Endodermal cell (in vitro differentiated cells): ENCODE measurements at regions not wholly inside any gene's neighbourhood (a gene's known extent, or its start where the extent isn't known, plus 50 kb on each side); places are given as distances from the start of the nearest gene placed in this dataset.
A peak's percentile ranks its signal among the peaks of the same experiment; 100 is the strongest.

Source experiments
- DNase-seq: peaks from one replicate; pipeline ENCODE4 v3.0.0-alpha.2; 2017
- H3K27ac ChIP-seq: 2 replicates; pipeline ENCODE4 v1.5.1; 2013; ENCODE audit warnings: mild to moderate bottlenecking, low read depth, low read length, moderate library complexity
- H3K27me3 ChIP-seq: 2 replicates; pipeline ENCODE4 v1.6.1; 2013; ENCODE audit warnings: mild to moderate bottlenecking, low read length, moderate library complexity; ENCODE audit not compliant: insufficient read depth, control insufficient read depth, poor library complexity, severe bottlenecking
- H3K36me3 ChIP-seq: 2 replicates; pipeline ENCODE4 v1.7.0; 2013; ENCODE audit warnings: mild to moderate bottlenecking, low read length, moderate library complexity; ENCODE audit not compliant: control insufficient read depth, insufficient read depth
- H3K4me1 ChIP-seq: one replicate; pipeline ENCODE4 v1.7.0; 2013; ENCODE audit warnings: low read length; ENCODE audit not compliant: control insufficient read depth, insufficient read depth
- H3K4me3 ChIP-seq: 2 replicates; pipeline ENCODE4 v1.5.1; 2013; ENCODE audit warnings: mild to moderate bottlenecking, low read length, moderate library complexity
- H3K9ac ChIP-seq: 2 replicates; pipeline ENCODE4 v1.6.1; 2013; ENCODE audit warnings: mild to moderate bottlenecking, low read length, moderate library complexity; ENCODE audit not compliant: poor library complexity, severe bottlenecking; ENCODE audit errors: extremely low read depth
- H3K9me3 ChIP-seq: 2 replicates; pipeline ENCODE4 v1.6.1; 2013; ENCODE audit warnings: mild to moderate bottlenecking, low read length, moderate library complexity; ENCODE audit not compliant: control insufficient read depth
- H3K27ac Mint-ChIP-seq: 2 replicates; pipeline ENCODE4 v1.8.0; 2020; ENCODE audit warnings: mixed read lengths
- H3K27me3 Mint-ChIP-seq: 2 replicates; pipeline ENCODE4 v1.8.0; 2021; ENCODE audit warnings: mild to moderate bottlenecking, mixed read lengths; ENCODE audit not compliant: insufficient read depth
- H3K36me3 Mint-ChIP-seq: 2 replicates; pipeline ENCODE4 v1.8.0; 2020; ENCODE audit warnings: low read depth, mixed read lengths
- H3K4me1 Mint-ChIP-seq: 2 replicates; pipeline ENCODE4 v1.8.0; 2020; ENCODE audit warnings: mixed read lengths
- H3K4me3 Mint-ChIP-seq: 2 replicates; pipeline ENCODE4 v1.8.0; 2020; ENCODE audit warnings: mild to moderate bottlenecking, moderate library complexity, mixed read lengths
- H3K9me3 Mint-ChIP-seq: 2 replicates; pipeline ENCODE4 v1.8.0; 2020; ENCODE audit warnings: mild to moderate bottlenecking, mixed read lengths
- WGBS, 2 experiments: methylation state at CpG; one replicate each; pipeline versions ENCODE4 v1.1.5 to v1.1.7; 2013; ENCODE audit warnings: missing lambda C conversion rate in 2 of 2, mixed read lengths in 1 of 2; ENCODE audit not compliant: insufficient coverage in 1 of 2, insufficient read length in 1 of 2; 5-methylcytosine and 5-hydroxymethylcytosine counted together
- TF ChIP-seq, protein P1 (sequence below): fragments of 200-600 bp; sonication (generic); conservative IDR thresholded peaks from 2 replicates; pipeline ENCODE4 v1.5.0; 2021; ENCODE audit warnings: antibody characterized with exemption, mild to moderate bottlenecking

DNA sequence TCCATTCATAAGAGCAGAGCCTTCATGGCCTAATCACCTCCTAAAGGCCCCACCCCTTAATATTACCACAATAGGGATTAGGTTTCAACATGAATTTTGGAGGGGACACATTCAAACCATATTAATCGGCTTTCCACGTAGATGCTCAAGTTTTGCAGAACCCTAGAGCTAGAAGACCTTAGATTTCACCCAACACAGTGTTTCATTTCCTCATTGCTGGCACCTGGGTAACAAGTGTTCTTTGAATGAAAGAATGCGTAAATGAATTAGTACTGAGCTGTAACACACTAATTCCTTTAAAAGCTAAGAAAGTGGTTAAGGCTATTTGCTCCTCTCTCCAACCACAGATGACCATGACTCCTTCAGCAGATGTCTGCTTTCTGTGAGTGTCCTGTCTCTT, 252.5 kb downstream of the SMAD2 start:
- 87 to 100% methylated on average over 3 of the region's 3 CpGs for WGBS, 2 experiments
- Histone ChIP-seq H3K4me3 (no peak overlapping the region), H3K27me3 (no peaks in the 10 kb centered on the region), H3K9ac (no peak overlapping the region), H3K4me1 (no peaks in the 10 kb centered on the region), H3K27ac (no peak overlapping the region), H3K36me3 (no peaks in the 10 kb centered on the region), H3K9me3 (no peaks in the 10 kb centered on the region)
- H3K4me3 Mint-ChIP-seq = no peak overlapping the region
- no peak for DNase-seq
- no peaks in the 10 kb centered on the region for H3K36me3 Mint-ChIP-seq
- no peak overlapping the region for H3K27ac Mint-ChIP-seq
- H3K9me3 Mint-ChIP-seq = no peaks in the 10 kb centered on the region
- TF ChIP-seq, protein P1, sequence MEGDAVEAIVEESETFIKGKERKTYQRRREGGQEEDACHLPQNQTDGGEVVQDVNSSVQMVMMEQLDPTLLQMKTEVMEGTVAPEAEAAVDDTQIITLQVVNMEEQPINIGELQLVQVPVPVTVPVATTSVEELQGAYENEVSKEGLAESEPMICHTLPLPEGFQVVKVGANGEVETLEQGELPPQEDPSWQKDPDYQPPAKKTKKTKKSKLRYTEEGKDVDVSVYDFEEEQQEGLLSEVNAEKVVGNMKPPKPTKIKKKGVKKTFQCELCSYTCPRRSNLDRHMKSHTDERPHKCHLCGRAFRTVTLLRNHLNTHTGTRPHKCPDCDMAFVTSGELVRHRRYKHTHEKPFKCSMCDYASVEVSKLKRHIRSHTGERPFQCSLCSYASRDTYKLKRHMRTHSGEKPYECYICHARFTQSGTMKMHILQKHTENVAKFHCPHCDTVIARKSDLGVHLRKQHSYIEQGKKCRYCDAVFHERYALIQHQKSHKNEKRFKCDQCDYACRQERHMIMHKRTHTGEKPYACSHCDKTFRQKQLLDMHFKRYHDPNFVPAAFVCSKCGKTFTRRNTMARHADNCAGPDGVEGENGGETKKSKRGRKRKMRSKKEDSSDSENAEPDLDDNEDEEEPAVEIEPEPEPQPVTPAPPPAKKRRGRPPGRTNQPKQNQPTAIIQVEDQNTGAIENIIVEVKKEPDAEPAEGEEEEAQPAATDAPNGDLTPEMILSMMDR = no peak
- H3K27me3 Mint-ChIP-seq = no peaks in the 10 kb centered on the region
- no peaks in the 10 kb centered on the region for H3K4me1 Mint-ChIP-seq

DNA sequence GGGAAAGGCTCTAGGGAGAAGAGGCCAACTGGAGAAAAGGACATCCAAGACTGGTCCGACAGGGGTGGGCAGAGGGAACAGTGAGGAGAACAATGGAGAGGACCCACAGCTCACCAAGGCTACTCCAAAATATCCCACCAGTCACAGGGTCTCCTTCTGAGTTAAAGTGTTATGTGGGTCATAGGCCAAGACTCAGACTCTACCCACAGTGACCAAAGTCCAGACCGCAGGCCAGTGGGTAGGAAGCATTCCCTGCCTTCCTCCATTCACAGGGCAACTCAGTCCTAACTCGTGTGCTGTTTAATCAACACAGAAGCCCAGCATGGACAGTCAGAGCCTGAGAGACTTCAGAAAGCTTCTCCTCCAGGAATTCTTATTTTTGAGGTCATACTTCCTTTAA, 260.6 kb downstream of the SMAD2 start:
- no peaks in the 10 kb centered on the region for H3K36me3 ChIP-seq
- H3K36me3 Mint-ChIP-seq = no peaks in the 10 kb centered on the region
- 91 to 100% methylated on average over 1 to 2 of the region's 3 CpGs for WGBS, 2 experiments

DNA sequence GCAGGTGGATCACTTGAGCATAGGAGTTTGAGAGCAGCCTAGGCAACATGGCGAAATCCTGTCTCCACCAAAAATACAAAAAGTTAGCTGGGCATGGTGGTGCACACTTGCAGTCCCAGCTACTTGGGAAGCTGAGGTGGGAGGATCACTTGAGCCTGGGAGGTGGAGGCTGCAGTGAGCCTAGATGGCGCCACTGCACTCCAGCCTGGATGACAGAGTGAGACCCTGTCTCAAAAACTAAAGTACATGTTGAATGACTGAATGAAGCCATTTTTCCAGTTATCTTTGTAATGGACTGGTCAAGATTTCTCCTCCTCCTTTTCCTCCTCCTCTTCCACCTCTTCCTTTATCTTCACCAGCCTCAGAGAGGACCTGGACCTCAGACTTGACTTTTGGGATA, 272.0 kb downstream of the SMAD2 start:
- DNase-seq = no peak
- Mint-ChIP-seq H3K4me1 (no peaks in the 10 kb centered on the region), H3K9me3 (peaks cover 17% of the 10 kb centered on the region), H3K27me3 (peaks cover 6% of the 10 kb centered on the region), H3K36me3 (peaks cover 5% of the 10 kb centered on the region), H3K27ac (no peak overlapping the region), H3K4me3 (no peak overlapping the region)
- no peak overlapping the region for H3K4me3 ChIP-seq
- TF ChIP-seq, protein P1 = peak; percentile 57
- H3K9me3 ChIP-seq = peaks cover 8% of the 10 kb centered on the region
- no peak overlapping the region for H3K9ac ChIP-seq
- no peaks in the 10 kb centered on the region for H3K36me3 ChIP-seq
- H3K4me1 ChIP-seq = no peaks in the 10 kb centered on the region
- H3K27me3 ChIP-seq = no peaks in the 10 kb centered on the region
- H3K27ac ChIP-seq = no peak overlapping the region
- WGBS, 2 experiments = 76 to 90% methylated on average over 1 to 2 of the region's 2 CpGs

More for the DNA sequence above, 260.6 kb downstream of the SMAD2 start:
- H3K27me3 Mint-ChIP-seq = peaks cover 4% of the 10 kb centered on the region
- H3K9me3 Mint-ChIP-seq = peaks cover 4% of the 10 kb centered on the region
- no peaks in the 10 kb centered on the region for H3K27me3 ChIP-seq
- H3K4me3 Mint-ChIP-seq = no peak overlapping the region
- H3K9me3 ChIP-seq = no peaks in the 10 kb centered on the region
- no peak overlapping the region for H3K9ac ChIP-seq
- no peak overlapping the region for H3K27ac Mint-ChIP-seq
- H3K4me1 ChIP-seq = no peaks in the 10 kb centered on the region
- H3K27ac ChIP-seq = no peak overlapping the region
- no peak for DNase-seq
- H3K4me1 Mint-ChIP-seq = no peaks in the 10 kb centered on the region
- TF ChIP-seq, protein P1 = no peak
- H3K4me3 ChIP-seq = no peak overlapping the region
